HepG2 (cell line): ENCODE measurements at regions not wholly inside any gene's neighbourhood (a gene's known extent, or its start where the extent isn't known, plus 50 kb on each side); places are given as distances from the start of the nearest gene placed in this dataset.

Source experiments
- GABPB1 ChIP-seq: IDR thresholded peaks from 2 replicates; pipeline ENCODE4 v1.6.1; 2016; ENCODE audit warnings: mild to moderate bottlenecking, missing genetic modification reagents, moderate library complexity, missing compliant biosample characterization
- POLR2A ChIP-seq, 2 experiments: IDR thresholded peaks; 2 replicates each; pipeline ENCODE4 v1.6.1; 2011; ENCODE audit warnings: low read depth in 2 of 2, low read length in 2 of 2, mild to moderate bottlenecking in 1 of 2, moderate library complexity in 1 of 2; ENCODE audit not compliant: insufficient read depth in 1 of 2
- SIN3A ChIP-seq: IDR thresholded peaks from 2 replicates; pipeline ENCODE4 v1.6.1; 2011; ENCODE audit warnings: low read depth, mild to moderate bottlenecking, control low read depth, low read length, borderline replicate concordance
- ZFP62 ChIP-seq: sonication (generic); formaldehyde crosslinking; IDR thresholded peaks from 2 replicates; pipeline ENCODE4 v1.4.0; 2020; ENCODE audit warnings: missing genetic modification reagents
- ZNF768 ChIP-seq: sonication (generic); formaldehyde crosslinking; IDR thresholded peaks from 2 replicates; pipeline ENCODE4 v1.4.0; 2020; ENCODE audit warnings: missing genetic modification reagents
- TF ChIP-seq, protein P1 (sequence below): fragments of 450-650 bp; IDR thresholded peaks from 2 replicates; pipeline ENCODE4 v1.6.1; 2017
- TF ChIP-seq, protein P2 (sequence below): sonication (generic); formaldehyde crosslinking; IDR thresholded peaks from 2 replicates; pipeline ENCODE4 v1.5.0; 2020; ENCODE audit warnings: mild to moderate bottlenecking, missing genetic modification reagents, borderline replicate concordance
- TF ChIP-seq, protein P3 (sequence below): sonication (generic); formaldehyde crosslinking; IDR thresholded peaks from 2 replicates; pipeline ENCODE4 v1.5.0; 2020; ENCODE audit warnings: mild to moderate bottlenecking, missing genetic modification reagents
- TF ChIP-seq, protein P4 (sequence below): sonication (generic); formaldehyde crosslinking; IDR thresholded peaks from 2 replicates; pipeline ENCODE4 v1.5.0; 2020; ENCODE audit warnings: mild to moderate bottlenecking, missing genetic modification reagents, moderate library complexity
- TF ChIP-seq, protein P5 (sequence below): sonication (generic); formaldehyde crosslinking; conservative IDR thresholded peaks from 2 replicates; pipeline ENCODE4 v1.8.1; 2023; ENCODE audit warnings: missing genetic modification reagents
- TF ChIP-seq, protein P6 (sequence below): IDR thresholded peaks from 2 replicates; pipeline ENCODE4 v1.6.1; 2016; ENCODE audit warnings: mild to moderate bottlenecking
- TF ChIP-seq, protein P7 (sequence below): sonication (generic); formaldehyde crosslinking; conservative IDR thresholded peaks from 2 replicates; pipeline ENCODE4 v1.4.0; 2020; ENCODE audit warnings: missing genetic modification reagents
- TF ChIP-seq, protein P8 (sequence below), 2 experiments: IDR thresholded peaks; 2 replicates each; pipeline ENCODE4 v1.6.1; 2011 to 2012; ENCODE audit warnings: low read length in 2 of 2, borderline replicate concordance in 1 of 2, low read depth in 1 of 2, mild to moderate bottlenecking in 1 of 2, moderate library complexity in 1 of 2

DNA sequence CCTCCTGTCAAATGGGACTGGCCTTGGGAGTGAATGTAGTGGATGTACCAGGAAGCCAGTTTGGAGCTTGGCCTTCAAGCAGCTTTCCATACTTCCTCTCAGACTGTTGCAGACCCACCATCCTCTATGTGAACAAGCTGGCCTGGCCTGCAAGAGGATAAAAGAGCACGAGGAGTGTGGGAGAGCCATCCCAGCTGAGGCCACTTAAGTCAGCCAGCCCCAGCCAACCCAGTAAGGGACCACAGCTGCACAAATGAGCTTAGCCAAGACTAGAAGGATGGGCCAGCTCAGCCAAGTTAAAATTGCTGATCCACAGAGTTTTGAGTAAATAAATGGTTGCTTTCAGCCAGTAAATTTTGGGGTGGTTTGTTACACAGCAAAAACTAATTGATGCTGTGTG is 156.9 kb upstream of the SOX4 start:
- TF ChIP-seq, protein P1, sequence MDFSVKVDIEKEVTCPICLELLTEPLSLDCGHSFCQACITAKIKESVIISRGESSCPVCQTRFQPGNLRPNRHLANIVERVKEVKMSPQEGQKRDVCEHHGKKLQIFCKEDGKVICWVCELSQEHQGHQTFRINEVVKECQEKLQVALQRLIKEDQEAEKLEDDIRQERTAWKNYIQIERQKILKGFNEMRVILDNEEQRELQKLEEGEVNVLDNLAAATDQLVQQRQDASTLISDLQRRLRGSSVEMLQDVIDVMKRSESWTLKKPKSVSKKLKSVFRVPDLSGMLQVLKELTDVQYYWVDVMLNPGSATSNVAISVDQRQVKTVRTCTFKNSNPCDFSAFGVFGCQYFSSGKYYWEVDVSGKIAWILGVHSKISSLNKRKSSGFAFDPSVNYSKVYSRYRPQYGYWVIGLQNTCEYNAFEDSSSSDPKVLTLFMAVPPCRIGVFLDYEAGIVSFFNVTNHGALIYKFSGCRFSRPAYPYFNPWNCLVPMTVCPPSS, result no peak
- TF ChIP-seq, protein P2, sequence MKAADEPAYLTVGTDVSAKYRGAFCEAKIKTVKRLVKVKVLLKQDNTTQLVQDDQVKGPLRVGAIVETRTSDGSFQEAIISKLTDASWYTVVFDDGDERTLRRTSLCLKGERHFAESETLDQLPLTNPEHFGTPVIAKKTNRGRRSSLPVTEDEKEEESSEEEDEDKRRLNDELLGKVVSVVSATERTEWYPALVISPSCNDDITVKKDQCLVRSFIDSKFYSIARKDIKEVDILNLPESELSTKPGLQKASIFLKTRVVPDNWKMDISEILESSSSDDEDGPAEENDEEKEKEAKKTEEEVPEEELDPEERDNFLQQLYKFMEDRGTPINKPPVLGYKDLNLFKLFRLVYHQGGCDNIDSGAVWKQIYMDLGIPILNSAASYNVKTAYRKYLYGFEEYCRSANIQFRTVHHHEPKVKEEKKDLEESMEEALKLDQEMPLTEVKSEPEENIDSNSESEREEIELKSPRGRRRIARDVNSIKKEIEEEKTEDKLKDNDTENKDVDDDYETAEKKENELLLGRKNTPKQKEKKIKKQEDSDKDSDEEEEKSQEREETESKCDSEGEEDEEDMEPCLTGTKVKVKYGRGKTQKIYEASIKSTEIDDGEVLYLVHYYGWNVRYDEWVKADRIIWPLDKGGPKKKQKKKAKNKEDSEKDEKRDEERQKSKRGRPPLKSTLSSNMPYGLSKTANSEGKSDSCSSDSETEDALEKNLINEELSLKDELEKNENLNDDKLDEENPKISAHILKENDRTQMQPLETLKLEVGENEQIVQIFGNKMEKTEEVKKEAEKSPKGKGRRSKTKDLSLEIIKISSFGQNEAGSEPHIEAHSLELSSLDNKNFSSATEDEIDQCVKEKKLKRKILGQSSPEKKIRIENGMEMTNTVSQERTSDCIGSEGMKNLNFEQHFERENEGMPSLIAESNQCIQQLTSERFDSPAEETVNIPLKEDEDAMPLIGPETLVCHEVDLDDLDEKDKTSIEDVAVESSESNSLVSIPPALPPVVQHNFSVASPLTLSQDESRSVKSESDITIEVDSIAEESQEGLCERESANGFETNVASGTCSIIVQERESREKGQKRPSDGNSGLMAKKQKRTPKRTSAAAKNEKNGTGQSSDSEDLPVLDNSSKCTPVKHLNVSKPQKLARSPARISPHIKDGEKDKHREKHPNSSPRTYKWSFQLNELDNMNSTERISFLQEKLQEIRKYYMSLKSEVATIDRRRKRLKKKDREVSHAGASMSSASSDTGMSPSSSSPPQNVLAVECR, result no peak
- no peak for TF ChIP-seq ZFP62 (CRISPR knock-in tag)
- TF ChIP-seq, protein P3, sequence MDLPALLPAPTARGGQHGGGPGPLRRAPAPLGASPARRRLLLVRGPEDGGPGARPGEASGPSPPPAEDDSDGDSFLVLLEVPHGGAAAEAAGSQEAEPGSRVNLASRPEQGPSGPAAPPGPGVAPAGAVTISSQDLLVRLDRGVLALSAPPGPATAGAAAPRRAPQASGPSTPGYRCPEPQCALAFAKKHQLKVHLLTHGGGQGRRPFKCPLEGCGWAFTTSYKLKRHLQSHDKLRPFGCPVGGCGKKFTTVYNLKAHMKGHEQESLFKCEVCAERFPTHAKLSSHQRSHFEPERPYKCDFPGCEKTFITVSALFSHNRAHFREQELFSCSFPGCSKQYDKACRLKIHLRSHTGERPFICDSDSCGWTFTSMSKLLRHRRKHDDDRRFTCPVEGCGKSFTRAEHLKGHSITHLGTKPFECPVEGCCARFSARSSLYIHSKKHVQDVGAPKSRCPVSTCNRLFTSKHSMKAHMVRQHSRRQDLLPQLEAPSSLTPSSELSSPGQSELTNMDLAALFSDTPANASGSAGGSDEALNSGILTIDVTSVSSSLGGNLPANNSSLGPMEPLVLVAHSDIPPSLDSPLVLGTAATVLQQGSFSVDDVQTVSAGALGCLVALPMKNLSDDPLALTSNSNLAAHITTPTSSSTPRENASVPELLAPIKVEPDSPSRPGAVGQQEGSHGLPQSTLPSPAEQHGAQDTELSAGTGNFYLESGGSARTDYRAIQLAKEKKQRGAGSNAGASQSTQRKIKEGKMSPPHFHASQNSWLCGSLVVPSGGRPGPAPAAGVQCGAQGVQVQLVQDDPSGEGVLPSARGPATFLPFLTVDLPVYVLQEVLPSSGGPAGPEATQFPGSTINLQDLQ, result no peak
- TF ChIP-seq, protein P4, sequence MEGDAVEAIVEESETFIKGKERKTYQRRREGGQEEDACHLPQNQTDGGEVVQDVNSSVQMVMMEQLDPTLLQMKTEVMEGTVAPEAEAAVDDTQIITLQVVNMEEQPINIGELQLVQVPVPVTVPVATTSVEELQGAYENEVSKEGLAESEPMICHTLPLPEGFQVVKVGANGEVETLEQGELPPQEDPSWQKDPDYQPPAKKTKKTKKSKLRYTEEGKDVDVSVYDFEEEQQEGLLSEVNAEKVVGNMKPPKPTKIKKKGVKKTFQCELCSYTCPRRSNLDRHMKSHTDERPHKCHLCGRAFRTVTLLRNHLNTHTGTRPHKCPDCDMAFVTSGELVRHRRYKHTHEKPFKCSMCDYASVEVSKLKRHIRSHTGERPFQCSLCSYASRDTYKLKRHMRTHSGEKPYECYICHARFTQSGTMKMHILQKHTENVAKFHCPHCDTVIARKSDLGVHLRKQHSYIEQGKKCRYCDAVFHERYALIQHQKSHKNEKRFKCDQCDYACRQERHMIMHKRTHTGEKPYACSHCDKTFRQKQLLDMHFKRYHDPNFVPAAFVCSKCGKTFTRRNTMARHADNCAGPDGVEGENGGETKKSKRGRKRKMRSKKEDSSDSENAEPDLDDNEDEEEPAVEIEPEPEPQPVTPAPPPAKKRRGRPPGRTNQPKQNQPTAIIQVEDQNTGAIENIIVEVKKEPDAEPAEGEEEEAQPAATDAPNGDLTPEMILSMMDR, result no peak
- TF ChIP-seq, protein P5, sequence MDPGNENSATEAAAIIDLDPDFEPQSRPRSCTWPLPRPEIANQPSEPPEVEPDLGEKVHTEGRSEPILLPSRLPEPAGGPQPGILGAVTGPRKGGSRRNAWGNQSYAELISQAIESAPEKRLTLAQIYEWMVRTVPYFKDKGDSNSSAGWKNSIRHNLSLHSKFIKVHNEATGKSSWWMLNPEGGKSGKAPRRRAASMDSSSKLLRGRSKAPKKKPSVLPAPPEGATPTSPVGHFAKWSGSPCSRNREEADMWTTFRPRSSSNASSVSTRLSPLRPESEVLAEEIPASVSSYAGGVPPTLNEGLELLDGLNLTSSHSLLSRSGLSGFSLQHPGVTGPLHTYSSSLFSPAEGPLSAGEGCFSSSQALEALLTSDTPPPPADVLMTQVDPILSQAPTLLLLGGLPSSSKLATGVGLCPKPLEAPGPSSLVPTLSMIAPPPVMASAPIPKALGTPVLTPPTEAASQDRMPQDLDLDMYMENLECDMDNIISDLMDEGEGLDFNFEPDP (CRISPR knock-in tag), result no peak
- no peak for TF ChIP-seq POLR2A (IDR thresholded peaks at IDR 0.05; ENCODE audit: insufficient read depth in 1 of 2, low read depth in 2 of 2, low read length in 2 of 2)
- TF ChIP-seq, protein P6, sequence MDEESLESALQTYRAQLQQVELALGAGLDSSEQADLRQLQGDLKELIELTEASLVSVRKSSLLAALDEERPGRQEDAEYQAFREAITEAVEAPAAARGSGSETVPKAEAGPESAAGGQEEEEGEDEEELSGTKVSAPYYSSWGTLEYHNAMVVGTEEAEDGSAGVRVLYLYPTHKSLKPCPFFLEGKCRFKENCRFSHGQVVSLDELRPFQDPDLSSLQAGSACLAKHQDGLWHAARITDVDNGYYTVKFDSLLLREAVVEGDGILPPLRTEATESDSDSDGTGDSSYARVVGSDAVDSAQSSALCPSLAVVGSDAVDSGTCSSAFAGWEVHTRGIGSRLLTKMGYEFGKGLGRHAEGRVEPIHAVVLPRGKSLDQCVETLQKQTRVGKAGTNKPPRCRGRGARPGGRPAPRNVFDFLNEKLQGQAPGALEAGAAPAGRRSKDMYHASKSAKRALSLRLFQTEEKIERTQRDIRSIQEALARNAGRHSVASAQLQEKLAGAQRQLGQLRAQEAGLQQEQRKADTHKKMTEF (CRISPR knock-in tag), result no peak
- TF ChIP-seq, protein P7, sequence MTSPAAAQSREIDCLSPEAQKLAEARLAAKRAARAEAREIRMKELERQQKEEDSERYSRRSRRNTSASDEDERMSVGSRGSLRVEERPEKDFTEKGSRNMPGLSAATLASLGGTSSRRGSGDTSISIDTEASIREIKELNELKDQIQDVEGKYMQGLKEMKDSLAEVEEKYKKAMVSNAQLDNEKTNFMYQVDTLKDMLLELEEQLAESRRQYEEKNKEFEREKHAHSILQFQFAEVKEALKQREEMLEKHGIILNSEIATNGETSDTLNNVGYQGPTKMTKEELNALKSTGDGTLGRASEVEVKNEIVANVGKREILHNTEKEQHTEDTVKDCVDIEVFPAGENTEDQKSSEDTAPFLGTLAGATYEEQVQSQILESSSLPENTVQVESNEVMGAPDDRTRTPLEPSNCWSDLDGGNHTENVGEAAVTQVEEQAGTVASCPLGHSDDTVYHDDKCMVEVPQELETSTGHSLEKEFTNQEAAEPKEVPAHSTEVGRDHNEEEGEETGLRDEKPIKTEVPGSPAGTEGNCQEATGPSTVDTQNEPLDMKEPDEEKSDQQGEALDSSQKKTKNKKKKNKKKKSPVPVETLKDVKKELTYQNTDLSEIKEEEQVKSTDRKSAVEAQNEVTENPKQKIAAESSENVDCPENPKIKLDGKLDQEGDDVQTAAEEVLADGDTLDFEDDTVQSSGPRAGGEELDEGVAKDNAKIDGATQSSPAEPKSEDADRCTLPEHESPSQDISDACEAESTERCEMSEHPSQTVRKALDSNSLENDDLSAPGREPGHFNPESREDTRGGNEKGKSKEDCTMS, result no peak
- no peak for TF ChIP-seq ZNF768 (CRISPR knock-in tag)
- TF ChIP-seq, protein P8, sequence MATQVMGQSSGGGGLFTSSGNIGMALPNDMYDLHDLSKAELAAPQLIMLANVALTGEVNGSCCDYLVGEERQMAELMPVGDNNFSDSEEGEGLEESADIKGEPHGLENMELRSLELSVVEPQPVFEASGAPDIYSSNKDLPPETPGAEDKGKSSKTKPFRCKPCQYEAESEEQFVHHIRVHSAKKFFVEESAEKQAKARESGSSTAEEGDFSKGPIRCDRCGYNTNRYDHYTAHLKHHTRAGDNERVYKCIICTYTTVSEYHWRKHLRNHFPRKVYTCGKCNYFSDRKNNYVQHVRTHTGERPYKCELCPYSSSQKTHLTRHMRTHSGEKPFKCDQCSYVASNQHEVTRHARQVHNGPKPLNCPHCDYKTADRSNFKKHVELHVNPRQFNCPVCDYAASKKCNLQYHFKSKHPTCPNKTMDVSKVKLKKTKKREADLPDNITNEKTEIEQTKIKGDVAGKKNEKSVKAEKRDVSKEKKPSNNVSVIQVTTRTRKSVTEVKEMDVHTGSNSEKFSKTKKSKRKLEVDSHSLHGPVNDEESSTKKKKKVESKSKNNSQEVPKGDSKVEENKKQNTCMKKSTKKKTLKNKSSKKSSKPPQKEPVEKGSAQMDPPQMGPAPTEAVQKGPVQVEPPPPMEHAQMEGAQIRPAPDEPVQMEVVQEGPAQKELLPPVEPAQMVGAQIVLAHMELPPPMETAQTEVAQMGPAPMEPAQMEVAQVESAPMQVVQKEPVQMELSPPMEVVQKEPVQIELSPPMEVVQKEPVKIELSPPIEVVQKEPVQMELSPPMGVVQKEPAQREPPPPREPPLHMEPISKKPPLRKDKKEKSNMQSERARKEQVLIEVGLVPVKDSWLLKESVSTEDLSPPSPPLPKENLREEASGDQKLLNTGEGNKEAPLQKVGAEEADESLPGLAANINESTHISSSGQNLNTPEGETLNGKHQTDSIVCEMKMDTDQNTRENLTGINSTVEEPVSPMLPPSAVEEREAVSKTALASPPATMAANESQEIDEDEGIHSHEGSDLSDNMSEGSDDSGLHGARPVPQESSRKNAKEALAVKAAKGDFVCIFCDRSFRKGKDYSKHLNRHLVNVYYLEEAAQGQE (IDR thresholded peaks at IDR 0.05; ENCODE audit: borderline replicate concordance in 1 of 2, low read depth in 1 of 2, low read length in 2 of 2), result no peak
- TF ChIP-seq SIN3A, result no peak
- no peak for TF ChIP-seq GABPB1 (CRISPR knock-in tag)
